H1 (cell line): ENCODE measurements at regions not wholly inside any gene's neighbourhood (a gene's known extent, or its start where the extent isn't known, plus 50 kb on each side); places are given as distances from the start of the nearest gene placed in this dataset.
A peak's percentile ranks its signal among the peaks of the same experiment; 100 is the strongest.

Experiments
- CTCF ChIA-PET: fragments of 300-600 bp; sonication (Branson Sonifier 250); formaldehyde crosslinking; loops from one replicate; lab custom pipeline; 2021; ENCODE audit not compliant: partially characterized antibody; lab: Charles Lee
- POLR2A ChIA-PET: fragments of 300-600 bp; sonication (Branson Sonifier 250); formaldehyde crosslinking; loops from one replicate; lab custom pipeline; 2021; ENCODE audit warnings: inconsistent platforms; ENCODE audit not compliant: partially characterized antibody; lab: Charles Lee
- DNase-seq, 2 experiments: peaks; one replicate each; pipeline versions ENCODE4 v3.0.0 to v3.0.0-alpha.2; 2010 to 2022; ENCODE audit warnings: low spot score in 2 of 2, low read depth in 1 of 2, mixed read lengths in 1 of 2
- FAIRE-seq: peaks from 2 replicates; lab custom pipeline; 2011; peaks lifted over from hg19 to GRCh38; lab: Jason Lieb, UNC
- H2AFZ ChIP-seq: 2 replicates; pipeline ENCODE4 v1.8.1; 2012; ENCODE audit warnings: low read length, inconsistent platforms
- H2AK5ac ChIP-seq: 2 replicates; pipeline ENCODE4 v1.6.1; 2013; ENCODE audit warnings: low read depth, low read length
- H2BK120ac ChIP-seq: replicated peaks from 2 replicates; pipeline ENCODE3; 2013; ENCODE audit warnings: low read depth, low read length, inconsistent platforms
- H2BK12ac ChIP-seq: 2 replicates; pipeline ENCODE4 v1.6.1; 2013; ENCODE audit warnings: low read depth, low read length
- H2BK15ac ChIP-seq: 2 replicates; pipeline ENCODE4 v1.6.1; 2013; ENCODE audit warnings: low read length
- H2BK20ac ChIP-seq: 2 replicates; pipeline ENCODE4 v1.6.1; 2013; ENCODE audit warnings: low read length
- H2BK5ac ChIP-seq: 2 replicates; pipeline ENCODE4 v1.6.1; 2013; ENCODE audit warnings: low read depth, low read length
- H3K14ac ChIP-seq: 2 replicates; pipeline ENCODE4 v1.6.1; 2013; ENCODE audit warnings: inconsistent platforms; ENCODE audit not compliant: insufficient read length
- H3K18ac ChIP-seq: 2 replicates; pipeline ENCODE4 v1.6.1; 2013; ENCODE audit warnings: low read length; ENCODE audit errors: extremely low read depth
- H3K23ac ChIP-seq: 2 replicates; pipeline ENCODE4 v1.6.1; 2013; ENCODE audit warnings: inconsistent platforms; ENCODE audit not compliant: insufficient read length
- H3K23me2 ChIP-seq: 2 replicates; pipeline ENCODE4 v1.6.1; 2013; ENCODE audit warnings: low read depth, low read length
- H3K27ac ChIP-seq: 2 replicates; pipeline ENCODE4 v1.6.1; 2011; ENCODE audit warnings: low read depth, low read length, inconsistent platforms
- H3K27me3 ChIP-seq, 4 experiments: replicated peaks in 1 of 4; 1 replicate in 1 of 4; 2 replicates in 3 of 4; pipeline versions ENCODE4 v1.6.1 to v1.8.1; 2011 to 2013; ENCODE audit warnings: low read length in 3 of 4, mild to moderate bottlenecking in 3 of 4, inconsistent platforms in 2 of 4, mixed read lengths in 2 of 4, moderate library complexity in 1 of 4; ENCODE audit not compliant: control insufficient read depth in 3 of 4, insufficient read depth in 3 of 4; ENCODE audit errors: extremely low read depth in 1 of 4
- H3K36me3 ChIP-seq, 4 experiments: 2 replicates each; pipeline versions ENCODE4 v1.6.1 to v1.8.1; 2011 to 2013; ENCODE audit warnings: mild to moderate bottlenecking in 4 of 4, low read length in 3 of 4, moderate library complexity in 2 of 4, control low read depth in 1 of 4, inconsistent platforms in 1 of 4; ENCODE audit not compliant: insufficient read depth in 4 of 4, control insufficient read depth in 2 of 4
- H3K4ac ChIP-seq: replicated peaks from 2 replicates; pipeline ENCODE3; 2013; ENCODE audit warnings: low read length, low read depth, mixed read lengths, inconsistent platforms; ENCODE audit not compliant: insufficient read length
- H3K4me1 ChIP-seq, 4 experiments: replicated peaks in 1 of 4; 1 replicate in 1 of 4; 2 replicates in 3 of 4; pipeline versions ENCODE4 v1.6.1 to v1.8.1; 2011 to 2013; ENCODE audit warnings: low read length in 3 of 4, inconsistent platforms in 2 of 4, mixed read lengths in 1 of 4; ENCODE audit not compliant: insufficient read depth in 4 of 4, control insufficient read depth in 3 of 4
- H3K4me2 ChIP-seq, 2 experiments: 2 replicates each; pipeline versions ENCODE4 v1.6.1 to v1.8.1; 2011 to 2013; ENCODE audit warnings: low read depth in 2 of 2, low read length in 2 of 2, control low read depth in 1 of 2, inconsistent platforms in 1 of 2, mild to moderate bottlenecking in 1 of 2; ENCODE audit not compliant: insufficient read depth in 1 of 2
- H3K4me3 ChIP-seq, 4 experiments: fragments of 200-600, 300-600 bp in 1 of 4; sonication (generic), shearing (Covaris generic), sonication (Bioruptor Twin) in 1 of 4; 2 replicates each; pipeline versions ENCODE4 v1.5.1 to v1.8.1; 2011 to 2016; ENCODE audit warnings: low read length in 4 of 4, low read depth in 3 of 4, control low read depth in 2 of 4, inconsistent platforms in 2 of 4, mild to moderate bottlenecking in 2 of 4, mixed read lengths in 1 of 4, moderate library complexity in 1 of 4; ENCODE audit not compliant: insufficient read depth in 2 of 4; ENCODE audit errors: extremely low read depth in 1 of 4
- H3K56ac ChIP-seq: replicated peaks from 2 replicates; pipeline ENCODE3; 2013; ENCODE audit warnings: low read depth, mild to moderate bottlenecking, mixed read lengths, low read length, inconsistent platforms; ENCODE audit not compliant: insufficient read length
- H3K79me1 ChIP-seq: 2 replicates; pipeline ENCODE4 v1.6.1; 2013; ENCODE audit warnings: low read depth, low read length, control low read depth
- H3K79me2 ChIP-seq, 2 experiments: 2 replicates each; pipeline versions ENCODE4 v1.6.1 to v1.8.1; 2012 to 2013; ENCODE audit warnings: low read length in 2 of 2, mild to moderate bottlenecking in 2 of 2, inconsistent platforms in 1 of 2; ENCODE audit not compliant: insufficient read depth in 2 of 2, control insufficient read depth in 1 of 2
- H3K9ac ChIP-seq, 4 experiments: replicated peaks in 1 of 4; 1 replicate in 1 of 4; 2 replicates in 3 of 4; pipeline versions ENCODE4 v1.6.1 to v1.8.1; 2011 to 2013; ENCODE audit warnings: low read depth in 3 of 4, low read length in 3 of 4, control low read depth in 2 of 4, mild to moderate bottlenecking in 2 of 4, moderate library complexity in 2 of 4, inconsistent platforms in 1 of 4; ENCODE audit errors: extremely low read depth in 1 of 4
- H3K9me3 ChIP-seq, 2 experiments: 2 replicates each; pipeline versions ENCODE4 v1.6.1 to v1.8.1; 2012 to 2013; ENCODE audit warnings: mild to moderate bottlenecking in 2 of 2, moderate library complexity in 2 of 2, control low read depth in 1 of 2, inconsistent platforms in 1 of 2, low read depth in 1 of 2, low read length in 1 of 2, mixed read lengths in 1 of 2; ENCODE audit not compliant: insufficient read depth in 2 of 2
- H4K20me1 ChIP-seq, 2 experiments: replicated peaks in 1 of 2; 2 replicates each; pipeline versions ENCODE3 to v1.8.1; 2011 to 2013; ENCODE audit warnings: inconsistent platforms in 2 of 2, low read length in 2 of 2, mild to moderate bottlenecking in 1 of 2; ENCODE audit not compliant: insufficient read depth in 2 of 2, control insufficient read depth in 1 of 2
- H4K5ac ChIP-seq: 2 replicates; pipeline ENCODE4 v1.6.1; 2013; ENCODE audit warnings: low read length, low read depth, mixed read lengths, inconsistent platforms; ENCODE audit not compliant: insufficient read length
- H4K8ac ChIP-seq: 2 replicates; pipeline ENCODE4 v1.8.0; 2013; ENCODE audit warnings: mild to moderate bottlenecking, moderate library complexity, low read length, inconsistent platforms; ENCODE audit not compliant: insufficient read depth; ENCODE audit errors: extremely low read depth
- H4K91ac ChIP-seq: replicated peaks from 2 replicates; pipeline ENCODE3; 2013; ENCODE audit warnings: low read length, mixed read lengths, inconsistent platforms; ENCODE audit not compliant: insufficient read length
- BCL11A ChIP-seq, 2 experiments: IDR thresholded peaks; one replicate each; pipeline ENCODE4 v1.6.1; 2011; ENCODE audit warnings: low read depth in 2 of 2, low read length in 2 of 2, mild to moderate bottlenecking in 2 of 2
- JUN ChIP-seq: IDR thresholded peaks from 2 replicates; pipeline ENCODE4 v1.6.1; 2011; ENCODE audit warnings: low read depth, mild to moderate bottlenecking, improper control_type of control experiment, low read length
- POU5F1 ChIP-seq: IDR thresholded peaks from 2 replicates; pipeline ENCODE4 v1.6.1; 2011; ENCODE audit warnings: low read depth, mild to moderate bottlenecking, low read length, moderate library complexity

- Histone ChIP-seq H2BK120ac (no peak overlapping the region), H2BK20ac (no peak overlapping the region), H3K79me2 (no peaks in the 10 kb centered on the region), H3K56ac (no peak overlapping the region), H3K27me3 (peaks cover 0 to 1% (median 0%) of the 10 kb centered on the region in 4 experiments; a peak in 2 of 7 replicates), H3K79me1 (no peaks in the 10 kb centered on the region), H3K4me2 (no peak overlapping the region), H3K4me3 (no peak overlapping the region), H2AK5ac (no peak overlapping the region), H4K5ac (no peak overlapping the region), H3K9me3 (0 out of 4 replicates have a peak, but pooled peaks cover 0 to 3% of the 10 kb centered on the region in 2 experiments), H3K23me2 (no peaks in the 10 kb centered on the region), H2BK15ac (no peak overlapping the region), H4K8ac (no peak overlapping the region), H2BK12ac (no peak overlapping the region), H3K14ac (no peak overlapping the region), H3K4ac (no peak overlapping the region), H2BK5ac (no peak overlapping the region), H3K9ac (no peak overlapping the region), H3K4me1 (no peaks in the 10 kb centered on the region; a peak in 3 of 7 replicates), H3K36me3 (no peaks in the 10 kb centered on the region), H2AFZ (no peak overlapping the region), H3K23ac (no peak overlapping the region), H4K20me1 (no peaks in the 10 kb centered on the region), H4K91ac (no peak overlapping the region), H3K27ac (no peak overlapping the region), H3K18ac (no peak overlapping the region)
- TF ChIP-seq JUN (0 out of 2 replicates have a peak, but pooled peaks have one; percentile 24), POU5F1 (peak; percentile 45; the same call in 1 of the 2 replicates), BCL11A (IDR thresholded peaks at IDR 0.05; ENCODE audit: low read depth in 2 of 2, low read length in 2 of 2) (no peak)
- ChIA-PET CTCF (interaction anchor here (0.7 kb wide), 1 partner anchor 45 kb away, joined by 3 read pairs; no protein-coding TSS in a partner anchor), POLR2A (no interaction called here)
- DNase-seq (peak in 1 of 2 experiments; percentile 7), FAIRE-seq (no peak)
These were observed 246.0 kb upstream of the TANK start for GRCh38 chr2:160914217-160914616.
